GM06990 (cell line): ENCODE measurements at regions not wholly inside any gene's neighbourhood (a gene's known extent, or its start where the extent isn't known, plus 50 kb on each side); places are given as distances from the start of the nearest gene placed in this dataset.

Experiments used
- DNase-seq: peaks from one replicate; pipeline ENCODE4 v3.0.0-alpha.2; 2011; ENCODE audit not compliant: insufficient read length; ENCODE audit errors: extremely low read depth
- H3K27me3 ChIP-seq: replicated peaks from 2 replicates; pipeline ENCODE4 v1.6.0; 2011; ENCODE audit warnings: low read length; ENCODE audit not compliant: control insufficient read depth, insufficient read depth
- H3K36me3 ChIP-seq: 2 replicates; pipeline ENCODE4 v1.5.1; 2011; ENCODE audit warnings: low read length; ENCODE audit not compliant: control insufficient read depth, insufficient read depth
- H3K4me3 ChIP-seq: replicated peaks from 2 replicates; pipeline ENCODE4 v1.5.1; 2011; ENCODE audit warnings: low read depth, mild to moderate bottlenecking, control low read depth, low read length
- CTCF ChIP-seq: IDR thresholded peaks from 2 replicates; pipeline ENCODE4 v1.5.1; 2011; ENCODE audit warnings: low read length, control low read depth, mild to moderate bottlenecking, inconsistent platforms; ENCODE audit not compliant: insufficient read depth, poor library complexity, severe bottlenecking

DNA sequence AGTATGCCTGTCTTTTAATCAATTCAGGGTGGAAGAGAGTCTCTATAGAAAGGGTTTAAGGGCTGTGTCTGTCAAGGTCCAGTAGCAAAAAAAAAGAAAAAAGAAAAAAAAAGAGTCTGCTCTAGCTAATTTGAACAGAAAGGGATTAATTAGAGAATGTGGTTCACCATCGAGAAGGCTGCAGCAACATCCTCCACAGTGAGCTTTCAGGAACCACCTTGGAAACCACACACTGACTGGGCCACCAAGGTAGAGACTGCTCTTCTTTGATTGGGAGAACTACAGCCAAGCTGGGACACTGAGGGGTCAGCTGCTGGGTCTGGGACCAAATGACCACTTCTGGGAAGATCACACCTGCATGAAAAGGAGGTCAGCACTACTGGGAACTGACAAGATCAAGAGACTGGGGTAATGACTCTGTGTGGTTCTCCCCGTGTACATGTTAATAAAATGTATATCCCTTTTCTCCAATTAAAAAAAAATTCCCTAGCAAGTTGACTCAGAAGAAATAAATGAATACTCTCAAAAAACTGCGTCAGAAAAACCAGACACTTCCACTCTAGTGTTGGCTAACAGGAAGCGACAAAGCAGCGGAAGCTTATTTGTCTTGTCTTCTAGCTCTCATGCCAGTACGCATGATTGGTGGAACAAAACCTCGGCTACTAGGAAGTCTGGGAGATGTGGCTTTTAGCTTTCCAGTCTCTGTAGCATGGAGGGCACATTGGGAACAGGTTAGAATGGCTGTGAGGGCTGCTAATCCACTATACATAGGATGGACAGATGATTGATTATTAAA lies 60.0 kb upstream of the IVNS1ABP start:
- DNase-seq: no peak

GRCh38 chr1:185376288-185376687 lies 59.2 kb upstream of the IVNS1ABP start:
- Histone ChIP-seq H3K27me3 (no peaks in the 10 kb centered on the region), H3K36me3 (no peaks in the 10 kb centered on the region), H3K4me3 (no peak overlapping the region)
- no peak for DNase-seq
- TF ChIP-seq CTCF: no peak

More for the DNA sequence above, 60.0 kb upstream of the IVNS1ABP start:
- H3K4me3 ChIP-seq: no peak overlapping the region
- H3K36me3 ChIP-seq: no peaks in the 10 kb centered on the region
- no peaks in the 10 kb centered on the region for H3K27me3 ChIP-seq
- no peak for TF ChIP-seq CTCF

- DNase-seq: no peak
- no peaks in the 10 kb centered on the region for H3K36me3 ChIP-seq
- H3K27me3 ChIP-seq: no peaks in the 10 kb centered on the region
- no peak for TF ChIP-seq CTCF
- H3K4me3 ChIP-seq: no peak overlapping the region
Measured at GRCh38 chr1:185375583-185375982, 58.5 kb upstream of the IVNS1ABP start.

DNA sequence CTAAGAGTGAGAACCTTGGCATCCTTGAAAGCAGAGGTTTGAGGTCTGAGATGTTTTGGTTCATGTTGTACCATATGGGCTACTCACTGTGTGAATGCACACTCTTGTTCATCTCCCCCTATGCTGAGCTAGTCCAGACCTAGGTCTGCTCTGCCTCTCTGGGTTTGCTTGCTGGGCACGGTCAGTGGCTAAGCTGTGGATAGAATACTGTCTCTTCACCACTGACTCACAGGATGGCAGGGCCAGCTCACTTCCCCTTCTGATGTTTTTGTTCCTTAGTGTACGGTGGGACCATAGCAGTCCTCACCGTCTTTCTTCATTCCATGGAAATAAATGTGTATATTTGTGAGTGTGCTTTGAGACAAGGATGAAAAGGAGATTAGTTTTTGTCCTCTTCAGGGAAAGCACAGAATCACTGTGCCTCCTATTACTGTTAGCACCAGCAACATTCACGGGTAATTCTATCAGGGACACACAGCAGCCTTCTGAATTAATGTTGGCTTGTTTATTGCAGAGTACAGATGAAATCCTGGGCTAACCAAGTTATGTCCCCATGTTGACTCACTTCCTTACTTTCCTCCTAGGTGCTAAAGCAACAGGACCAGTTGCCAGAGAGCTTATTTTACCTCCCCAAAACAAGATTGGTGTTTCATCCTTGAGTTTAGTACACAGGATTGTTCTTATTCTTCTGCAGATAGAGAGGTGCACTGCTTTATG lies 56.9 kb upstream of the IVNS1ABP start:
- Histone ChIP-seq H3K36me3 (no peaks in the 10 kb centered on the region), H3K4me3 (no peak overlapping the region), H3K27me3 (no peaks in the 10 kb centered on the region)
- TF ChIP-seq CTCF: no peak
- DNase-seq: no peak

GRCh38 chr1:185369786-185370185 lies 52.7 kb upstream of the IVNS1ABP start:
- Histone ChIP-seq H3K36me3 (no peaks in the 10 kb centered on the region), H3K4me3 (no peak overlapping the region), H3K27me3 (no peaks in the 10 kb centered on the region)
- DNase-seq: no peak
- TF ChIP-seq CTCF: no peak
